Smooth muscle cell (in vitro differentiated cells): ENCODE measurements at regions not wholly inside any gene's neighbourhood (a gene's known extent, or its start where the extent isn't known, plus 50 kb on each side); places are given as distances from the start of the nearest gene placed in this dataset.

Experiments
- DNase-seq: peaks from one replicate; lab custom pipeline; 2025; ENCODE audit not compliant: unreplicated experiment; lab: John Stamatoyannopoulos, UW
- H2AFZ ChIP-seq: fragments of 200-600 bp; sonication (generic); 2 replicates; pipeline ENCODE4 v1.6.0; 2016; ENCODE audit warnings: antibody characterized with exemption, low read depth, mild to moderate bottlenecking
- H3F3A ChIP-seq: fragments of 200-600 bp; sonication (generic); 2 replicates; pipeline ENCODE4 v1.6.0; 2017; ENCODE audit warnings: antibody characterized with exemption, low read depth
- H3K27ac ChIP-seq: fragments of 200-600 bp; sonication (generic); 2 replicates; pipeline ENCODE4 v1.5.1; 2016; ENCODE audit warnings: low read depth, mild to moderate bottlenecking
- H3K27me3 ChIP-seq: fragments of 200-600 bp; sonication (generic); 2 replicates; pipeline ENCODE4 v1.6.1; 2016; ENCODE audit warnings: low read depth, mild to moderate bottlenecking
- H3K36me3 ChIP-seq: fragments of 200-600 bp; sonication (generic); 2 replicates; pipeline ENCODE4 v1.5.1; 2016; ENCODE audit warnings: low read depth
- H3K4me1 ChIP-seq: fragments of 200-600 bp; sonication (generic); 2 replicates; pipeline ENCODE4 v1.5.1; 2016; ENCODE audit warnings: low read depth
- H3K4me2 ChIP-seq: fragments of 200-600 bp; sonication (generic); 2 replicates; pipeline ENCODE4 v1.6.0; 2016; ENCODE audit warnings: mild to moderate bottlenecking
- H3K4me3 ChIP-seq: fragments of 200-600 bp; sonication (generic); 2 replicates; pipeline ENCODE4 v1.5.1; 2016; ENCODE audit warnings: mild to moderate bottlenecking
- H3K79me2 ChIP-seq: fragments of 200-600 bp; sonication (generic); 2 replicates; pipeline ENCODE4 v1.6.0; 2016; ENCODE audit warnings: low read depth, mild to moderate bottlenecking
- H3K9ac ChIP-seq: fragments of 200-600 bp; sonication (generic); 2 replicates; pipeline ENCODE4 v1.6.0; 2016; ENCODE audit warnings: low read depth
- H3K9me3 ChIP-seq: fragments of 200-600 bp; sonication (generic); replicated peaks from 2 replicates; pipeline ENCODE4 v1.5.1; 2016; ENCODE audit warnings: low read depth
- H4K20me1 ChIP-seq: fragments of 200-600 bp; sonication (generic); 2 replicates; pipeline ENCODE4 v1.6.0; 2016; ENCODE audit warnings: low read depth
- WGBS: methylation state at CpG from one replicate; pipeline ENCODE4 v1.1.7; 2016; ENCODE audit warnings: low lambda C conversion rate; 5-methylcytosine and 5-hydroxymethylcytosine counted together
- TF ChIP-seq, protein P1 (sequence below): fragments of 200-600 bp; sonication (generic); IDR thresholded peaks from 2 replicates; pipeline ENCODE4 v1.5.1; 2017; ENCODE audit warnings: borderline replicate concordance, mild to moderate bottlenecking, antibody characterized with exemption; ENCODE audit not compliant: insufficient read depth, poor library complexity, severe bottlenecking

DNA sequence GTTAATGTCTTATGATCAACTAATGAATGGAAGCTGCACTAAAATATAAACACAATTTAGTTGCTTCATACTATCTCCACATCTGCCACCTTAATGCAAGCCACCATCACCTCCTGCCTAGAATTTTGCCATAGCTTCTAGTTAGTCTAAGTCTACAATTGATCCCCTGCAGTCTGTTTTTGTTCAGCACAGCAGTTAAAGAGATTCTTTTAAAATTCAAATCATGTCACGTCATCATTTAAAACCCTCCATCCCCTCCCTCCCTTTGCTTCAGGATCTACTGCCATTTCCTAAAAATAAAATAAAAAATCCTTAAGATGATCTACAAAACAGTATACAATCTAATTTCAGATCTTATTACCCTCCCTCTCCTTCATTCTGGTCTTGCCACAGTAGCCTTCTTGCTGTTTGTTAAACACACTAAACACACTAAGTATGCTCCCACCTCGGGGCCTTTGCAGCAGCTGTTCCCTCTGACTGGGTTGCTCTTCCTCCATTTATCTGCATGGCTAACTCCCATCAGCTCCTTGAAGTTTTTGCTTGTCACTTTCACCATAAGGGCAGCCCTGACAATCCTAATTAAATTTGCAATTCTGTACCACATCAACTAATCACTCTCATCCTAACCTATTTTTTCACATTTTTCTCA lies 97.0 kb upstream of the FOXP2 start:
- H3K4me3 ChIP-seq = no peak overlapping the region
- no peak overlapping the region for H3K27ac ChIP-seq
- H3K27me3 ChIP-seq = no peaks in the 10 kb centered on the region
- H3F3A ChIP-seq = no peaks in the 10 kb centered on the region
- 23% methylated on average over 2 of the region's 2 CpGs for WGBS
- H4K20me1 ChIP-seq = no peaks in the 10 kb centered on the region
- TF ChIP-seq, protein P1, sequence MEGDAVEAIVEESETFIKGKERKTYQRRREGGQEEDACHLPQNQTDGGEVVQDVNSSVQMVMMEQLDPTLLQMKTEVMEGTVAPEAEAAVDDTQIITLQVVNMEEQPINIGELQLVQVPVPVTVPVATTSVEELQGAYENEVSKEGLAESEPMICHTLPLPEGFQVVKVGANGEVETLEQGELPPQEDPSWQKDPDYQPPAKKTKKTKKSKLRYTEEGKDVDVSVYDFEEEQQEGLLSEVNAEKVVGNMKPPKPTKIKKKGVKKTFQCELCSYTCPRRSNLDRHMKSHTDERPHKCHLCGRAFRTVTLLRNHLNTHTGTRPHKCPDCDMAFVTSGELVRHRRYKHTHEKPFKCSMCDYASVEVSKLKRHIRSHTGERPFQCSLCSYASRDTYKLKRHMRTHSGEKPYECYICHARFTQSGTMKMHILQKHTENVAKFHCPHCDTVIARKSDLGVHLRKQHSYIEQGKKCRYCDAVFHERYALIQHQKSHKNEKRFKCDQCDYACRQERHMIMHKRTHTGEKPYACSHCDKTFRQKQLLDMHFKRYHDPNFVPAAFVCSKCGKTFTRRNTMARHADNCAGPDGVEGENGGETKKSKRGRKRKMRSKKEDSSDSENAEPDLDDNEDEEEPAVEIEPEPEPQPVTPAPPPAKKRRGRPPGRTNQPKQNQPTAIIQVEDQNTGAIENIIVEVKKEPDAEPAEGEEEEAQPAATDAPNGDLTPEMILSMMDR = no peak
- H3K9me3 ChIP-seq = no peaks in the 10 kb centered on the region
- H3K4me1 ChIP-seq = no peaks in the 10 kb centered on the region
- H3K4me2 ChIP-seq = no peak overlapping the region
- no peaks in the 10 kb centered on the region for H3K79me2 ChIP-seq
- DNase-seq = no peak
- no peak overlapping the region for H2AFZ ChIP-seq
- no peaks in the 10 kb centered on the region for H3K36me3 ChIP-seq
- no peak overlapping the region for H3K9ac ChIP-seq

DNA sequence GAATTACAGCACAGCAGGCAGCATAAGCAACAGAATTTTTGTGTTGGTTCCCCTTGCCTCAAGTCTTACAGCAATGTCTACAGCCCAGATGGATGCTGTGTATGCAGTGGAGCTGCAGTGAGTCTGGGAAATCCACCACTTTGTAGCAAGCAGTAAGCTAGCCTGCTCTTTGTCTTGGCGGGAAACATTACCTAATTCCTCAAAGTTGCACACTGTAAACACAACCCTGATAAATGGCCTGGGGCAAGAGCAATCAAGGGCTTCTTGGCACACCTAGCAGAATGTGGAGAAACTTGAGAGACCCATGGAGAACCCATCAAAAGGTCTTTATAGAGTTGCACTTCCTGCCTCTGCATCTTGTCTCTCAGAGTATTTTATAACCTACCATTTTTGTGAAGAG lies 102.0 kb upstream of the FOXP2 start:
- no peak for DNase-seq
- no peaks in the 10 kb centered on the region for H3K4me1 ChIP-seq

GRCh38 chr7:114310345-114311110 lies 104.1 kb upstream of the FOXP2 start:
- Histone ChIP-seq H3K79me2 (no peaks in the 10 kb centered on the region), H3K36me3 (no peaks in the 10 kb centered on the region), H3K27me3 (peaks cover 2% of the 10 kb centered on the region), H3K4me1 (no peaks in the 10 kb centered on the region), H3F3A (no peaks in the 10 kb centered on the region), H4K20me1 (no peaks in the 10 kb centered on the region), H2AFZ (no peak overlapping the region), H3K4me2 (no peak overlapping the region), H3K9ac (no peak overlapping the region), H3K27ac (no peak overlapping the region), H3K9me3 (no peaks in the 10 kb centered on the region), H3K4me3 (no peak overlapping the region)
- WGBS = 93% methylated on average over 6 of the region's 6 CpGs
- no peak for DNase-seq
- TF ChIP-seq, protein P1 = no peak

More for the DNA sequence above, 102.0 kb upstream of the FOXP2 start:
- no peak overlapping the region for H2AFZ ChIP-seq
- no peak overlapping the region for H3K4me3 ChIP-seq
- WGBS = 78% methylated on average over 1 of the region's 1 CpG
- no peaks in the 10 kb centered on the region for H3K9me3 ChIP-seq
- no peak overlapping the region for H3K27ac ChIP-seq
- no peak overlapping the region for H3K4me2 ChIP-seq
- TF ChIP-seq, protein P1 = no peak
- peaks cover 2% of the 10 kb centered on the region for H3K27me3 ChIP-seq
- no peaks in the 10 kb centered on the region for H3K36me3 ChIP-seq
- no peaks in the 10 kb centered on the region for H3F3A ChIP-seq
- no peaks in the 10 kb centered on the region for H4K20me1 ChIP-seq
- H3K79me2 ChIP-seq = no peaks in the 10 kb centered on the region
- H3K9ac ChIP-seq = no peak overlapping the region

DNA sequence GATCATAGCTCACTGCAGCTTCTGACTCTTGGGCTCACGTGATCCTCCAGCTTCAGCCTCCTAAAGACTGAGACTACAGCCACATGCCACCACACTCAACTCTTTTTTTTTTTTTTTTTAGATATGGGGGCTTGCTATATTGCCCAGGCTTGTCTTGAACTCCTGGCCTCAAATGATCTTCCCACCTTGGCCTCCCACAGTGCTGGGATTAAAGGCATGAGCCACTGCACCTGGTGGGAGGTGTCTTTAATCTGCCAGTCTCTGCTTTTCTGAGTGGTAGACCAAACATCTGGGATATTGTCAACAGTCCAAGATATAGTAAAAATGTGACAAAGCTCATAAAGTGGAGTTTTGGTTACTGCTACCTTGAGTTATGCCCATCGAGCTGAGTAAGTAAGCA lies 104.9 kb upstream of the FOXP2 start:
- no peak overlapping the region for H3K4me2 ChIP-seq
- TF ChIP-seq, protein P1 = no peak
- 88% methylated on average over 2 of the region's 2 CpGs for WGBS

More for the DNA sequence above, 104.9 kb upstream of the FOXP2 start:
- no peaks in the 10 kb centered on the region for H4K20me1 ChIP-seq
- no peak for DNase-seq
- H3K9ac ChIP-seq = no peak overlapping the region
- H3F3A ChIP-seq = no peaks in the 10 kb centered on the region
- H3K4me1 ChIP-seq = no peaks in the 10 kb centered on the region
- no peak overlapping the region for H2AFZ ChIP-seq
- no peaks in the 10 kb centered on the region for H3K9me3 ChIP-seq
- H3K27ac ChIP-seq = no peak overlapping the region
- H3K36me3 ChIP-seq = no peaks in the 10 kb centered on the region
- H3K27me3 ChIP-seq = peaks cover 2% of the 10 kb centered on the region
- H3K79me2 ChIP-seq = no peaks in the 10 kb centered on the region
- H3K4me3 ChIP-seq = no peak overlapping the region
